ENCODE measurements at regions not wholly inside any gene's neighbourhood (a gene's known extent, or its start where the extent isn't known, plus 50 kb on each side); places are given as distances from the start of the nearest gene placed in this dataset.

GRCh38 chr2:145736871-145737270 lies 1217.0 kb upstream of the ZEB2 start:
- no peak for DNase-seq (ENCODE audit: extremely low read depth, low read depth, low spot score)

- DNase-seq (ENCODE audit: extremely low read depth, low read depth, low spot score) = no peak
These were observed 1211.5 kb upstream of the ZEB2 start for GRCh38 chr2:145731467-145731866.

- no peak for DNase-seq (ENCODE audit: extremely low read depth, low read depth, low spot score)
These were observed 1210.3 kb upstream of the ZEB2 start for GRCh38 chr2:145729993-145730770.

GRCh38 chr2:145729481-145729880 lies 1209.6 kb upstream of the ZEB2 start:
- DNase-seq (ENCODE audit: extremely low read depth, low read depth, low spot score) = no peak

GRCh38 chr2:145728511-145728910 lies 1208.6 kb upstream of the ZEB2 start:
- no peak for DNase-seq (ENCODE audit: extremely low read depth, low read depth, low spot score)

- no peak for DNase-seq (ENCODE audit: extremely low read depth, low read depth, low spot score)
These were observed 1206.0 kb upstream of the ZEB2 start for GRCh38 chr2:145725876-145726275.

GRCh38 chr2:145724311-145724898 lies 1204.5 kb upstream of the ZEB2 start:
- no peak for DNase-seq (ENCODE audit: extremely low read depth, low read depth, low spot score)

GRCh38 chr2:145723872-145724271 lies 1204.0 kb upstream of the ZEB2 start:
- DNase-seq (ENCODE audit: extremely low read depth, low read depth, low spot score) = no peak

GRCh38 chr2:145721681-145722080 lies 1201.8 kb upstream of the ZEB2 start:
- no peak for DNase-seq (ENCODE audit: extremely low read depth, low read depth, low spot score)

GRCh38 chr2:145715601-145716000 lies 1195.7 kb upstream of the ZEB2 start:
- DNase-seq (ENCODE audit: extremely low read depth, low read depth, low spot score) = no peak

- DNase-seq (ENCODE audit: extremely low read depth, low read depth, low spot score) = no peak
These were observed 1190.4 kb upstream of the ZEB2 start for GRCh38 chr2:145710303-145710702.

- DNase-seq (ENCODE audit: extremely low read depth, low read depth, low spot score) = no peak
These were observed 1182.4 kb upstream of the ZEB2 start for GRCh38 chr2:145702305-145702704.

- DNase-seq (ENCODE audit: extremely low read depth, low read depth, low spot score) = no peak
These were observed 1173.1 kb upstream of the ZEB2 start for GRCh38 chr2:145692971-145693478.

- no peak for DNase-seq (ENCODE audit: extremely low read depth, low read depth, low spot score)
These were observed 1171.7 kb upstream of the ZEB2 start for GRCh38 chr2:145691659-145692058.

GRCh38 chr2:145690183-145690778 lies 1170.4 kb upstream of the ZEB2 start:
- no peak for DNase-seq (ENCODE audit: extremely low read depth, low read depth, low spot score)

GRCh38 chr2:145689277-145689676 lies 1169.4 kb upstream of the ZEB2 start:
- DNase-seq (ENCODE audit: extremely low read depth, low read depth, low spot score) = no peak

GRCh38 chr2:145688156-145688555 lies 1168.2 kb upstream of the ZEB2 start:
- DNase-seq (ENCODE audit: extremely low read depth, low read depth, low spot score) = no peak

GRCh38 chr2:145687442-145688134 lies 1167.7 kb upstream of the ZEB2 start:
- no peak for DNase-seq (ENCODE audit: extremely low read depth, low read depth, low spot score)

GRCh38 chr2:145685383-145686050 lies 1165.6 kb upstream of the ZEB2 start:
- no peak for DNase-seq (ENCODE audit: extremely low read depth, low read depth, low spot score)

- DNase-seq (ENCODE audit: extremely low read depth, low read depth, low spot score) = no peak
These were observed 1162.7 kb upstream of the ZEB2 start for GRCh38 chr2:145682546-145683157.

Data from glomerular endothelial cell (primary cell).